ENCODE measurements at regions not wholly inside any gene's neighbourhood (a gene's known extent, or its start where the extent isn't known, plus 50 kb on each side); places are given as distances from the start of the nearest gene placed in this dataset.
"Not testable (repeated sequence)": the region's sequence is repeated elsewhere in the genome, so short reads cannot be mapped to it uniquely, and the experiment has no call there.

- not testable (repeated sequence) for DNase-seq
Measured at GRCh38 chr20:26091921-26092320, 395.3 kb upstream of the ZNF337 start.

GRCh38 chr20:26086195-26086594 lies 389.5 kb upstream of the ZNF337 start:
- DNase-seq: not testable (repeated sequence)

- DNase-seq: not testable (repeated sequence)
Measured at GRCh38 chr20:26073972-26074371, 377.3 kb upstream of the ZNF337 start.

GRCh38 chr20:26059324-26059723 lies 362.7 kb upstream of the ZNF337 start:
- not testable (repeated sequence) for DNase-seq

- not testable (repeated sequence) for DNase-seq
Measured at GRCh38 chr20:26058446-26058845, 361.8 kb upstream of the ZNF337 start.

- not testable (repeated sequence) for DNase-seq
Measured at GRCh38 chr20:26057135-26057752, 360.6 kb upstream of the ZNF337 start.

- DNase-seq: not testable (repeated sequence)
Measured at GRCh38 chr20:26025792-26026191, 329.1 kb upstream of the ZNF337 start.

GRCh38 chr20:26010942-26011276 lies 314.3 kb upstream of the ZNF337 start:
- DNase-seq: not testable (repeated sequence)

- not testable (repeated sequence) for DNase-seq
Measured at GRCh38 chr20:26010224-26010941, 313.7 kb upstream of the ZNF337 start.

- DNase-seq: peak; percentile 71
Measured at GRCh38 chr20:26009402-26010223, 313.0 kb upstream of the ZNF337 start.

- DNase-seq: not testable (repeated sequence)
Measured at GRCh38 chr20:26008026-26008425, 311.4 kb upstream of the ZNF337 start.

GRCh38 chr20:26006164-26006563 lies 309.5 kb upstream of the ZNF337 start:
- not testable (repeated sequence) for DNase-seq

- not testable (repeated sequence) for DNase-seq
Measured at GRCh38 chr20:26003959-26004358, 307.3 kb upstream of the ZNF337 start.

- not testable (repeated sequence) for DNase-seq
Measured at GRCh38 chr20:25997367-25998038, 300.9 kb upstream of the ZNF337 start.

- no peak for DNase-seq
Measured at GRCh38 chr20:25992146-25992545, 295.5 kb upstream of the ZNF337 start.

GRCh38 chr20:25991756-25992130 lies 295.1 kb upstream of the ZNF337 start:
- no peak for DNase-seq

GRCh38 chr20:25991051-25991755 lies 294.6 kb upstream of the ZNF337 start:
- no peak for DNase-seq

GRCh38 chr20:25989686-25990085 lies 293.0 kb upstream of the ZNF337 start:
- not testable (repeated sequence) for DNase-seq

GRCh38 chr20:25989196-25989595 lies 292.5 kb upstream of the ZNF337 start:
- no peak for DNase-seq

- not testable (repeated sequence) for DNase-seq
Measured at GRCh38 chr20:25987928-25988560, 291.4 kb upstream of the ZNF337 start.

- DNase-seq: peak; percentile 46
Measured at GRCh38 chr20:25987073-25987927, 290.6 kb upstream of the ZNF337 start.
